ENCODE measurements at regions not wholly inside any gene's neighbourhood (a gene's known extent, or its start where the extent isn't known, plus 50 kb on each side); places are given as distances from the start of the nearest gene placed in this dataset.

DNA sequence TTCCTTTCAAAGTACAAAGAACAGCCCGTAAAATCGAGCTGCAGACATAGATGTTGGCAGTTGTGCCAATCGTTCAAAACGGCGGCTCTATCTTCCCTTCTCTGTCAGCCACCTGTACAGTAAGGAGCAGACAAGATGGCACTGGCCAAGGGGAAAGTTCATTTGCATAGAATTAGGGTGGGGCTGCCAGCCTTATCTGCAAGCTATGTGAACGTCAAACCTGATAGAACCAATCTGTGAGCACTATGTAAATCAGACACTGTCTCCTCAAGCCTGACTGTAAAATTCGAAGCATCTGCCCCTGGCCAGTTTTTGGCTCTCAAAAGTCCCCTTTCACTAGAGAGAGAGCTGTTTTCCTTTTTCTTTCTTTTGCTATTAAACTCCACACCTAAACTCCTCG, 374.5 kb downstream of the EPM2A start:
- H3K27me3 ChIP-seq: no peaks in the 10 kb centered on the region
- H3K4me1 ChIP-seq: no peaks in the 10 kb centered on the region
- no peak for TF ChIP-seq POLR2A (IDR thresholded peaks at IDR 0.05)
- TF ChIP-seq, protein P1, sequence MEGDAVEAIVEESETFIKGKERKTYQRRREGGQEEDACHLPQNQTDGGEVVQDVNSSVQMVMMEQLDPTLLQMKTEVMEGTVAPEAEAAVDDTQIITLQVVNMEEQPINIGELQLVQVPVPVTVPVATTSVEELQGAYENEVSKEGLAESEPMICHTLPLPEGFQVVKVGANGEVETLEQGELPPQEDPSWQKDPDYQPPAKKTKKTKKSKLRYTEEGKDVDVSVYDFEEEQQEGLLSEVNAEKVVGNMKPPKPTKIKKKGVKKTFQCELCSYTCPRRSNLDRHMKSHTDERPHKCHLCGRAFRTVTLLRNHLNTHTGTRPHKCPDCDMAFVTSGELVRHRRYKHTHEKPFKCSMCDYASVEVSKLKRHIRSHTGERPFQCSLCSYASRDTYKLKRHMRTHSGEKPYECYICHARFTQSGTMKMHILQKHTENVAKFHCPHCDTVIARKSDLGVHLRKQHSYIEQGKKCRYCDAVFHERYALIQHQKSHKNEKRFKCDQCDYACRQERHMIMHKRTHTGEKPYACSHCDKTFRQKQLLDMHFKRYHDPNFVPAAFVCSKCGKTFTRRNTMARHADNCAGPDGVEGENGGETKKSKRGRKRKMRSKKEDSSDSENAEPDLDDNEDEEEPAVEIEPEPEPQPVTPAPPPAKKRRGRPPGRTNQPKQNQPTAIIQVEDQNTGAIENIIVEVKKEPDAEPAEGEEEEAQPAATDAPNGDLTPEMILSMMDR (IDR thresholded peaks at IDR 0.05): no peak
- no peak for TF ChIP-seq POLR2AphosphoS5 (IDR thresholded peaks at IDR 0.05; ENCODE audit: insufficient read depth in 1 of 2, low read depth in 1 of 2)
- no peaks in the 10 kb centered on the region for H3K36me3 ChIP-seq
- H3K4me3 ChIP-seq: no peak overlapping the region
- no peak overlapping the region for H3K27ac ChIP-seq
- H3K9me3 ChIP-seq: no peaks in the 10 kb centered on the region
- intact Hi-C loops (cut with DNase I): no loop called here
- no peak for DNase-seq (ENCODE audit: extremely low spot score in 2 of 2)

DNA sequence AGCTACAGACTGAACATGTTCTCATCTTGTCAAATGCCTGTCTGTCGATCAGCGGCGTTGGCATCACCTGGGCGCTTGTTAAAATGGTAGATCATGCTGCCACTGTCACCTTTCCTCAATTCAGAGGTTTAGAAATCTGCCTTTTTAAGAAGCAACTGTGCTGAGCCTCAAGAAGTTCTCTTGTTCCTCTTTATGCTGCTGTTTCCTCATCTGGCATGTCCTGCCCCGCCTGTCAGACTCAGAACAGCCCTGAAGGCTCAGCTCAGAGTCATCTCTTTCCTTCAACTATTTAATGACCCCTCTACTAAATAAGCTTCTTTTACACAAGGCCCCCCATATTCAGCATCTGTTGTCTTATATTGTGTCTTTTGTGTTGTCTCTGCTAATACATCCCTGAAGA, 368.2 kb downstream of the EPM2A start:
- H3K27ac ChIP-seq: no peak overlapping the region
- TF ChIP-seq POLR2AphosphoS5 (IDR thresholded peaks at IDR 0.05; ENCODE audit: insufficient read depth in 1 of 2, low read depth in 1 of 2) (no peak), POLR2A (IDR thresholded peaks at IDR 0.05) (no peak)
- TF ChIP-seq, protein P1 (IDR thresholded peaks at IDR 0.05): no peak
- H3K27me3 ChIP-seq: no peaks in the 10 kb centered on the region
- no peaks in the 10 kb centered on the region for H3K9me3 ChIP-seq
- no peak for DNase-seq (ENCODE audit: extremely low spot score in 2 of 2)
- H3K36me3 ChIP-seq: no peaks in the 10 kb centered on the region
- H3K4me1 ChIP-seq: peaks cover 3% of the 10 kb centered on the region
- H3K4me3 ChIP-seq: no peak overlapping the region
- intact Hi-C loops (cut with DNase I): no loop called here

DNA sequence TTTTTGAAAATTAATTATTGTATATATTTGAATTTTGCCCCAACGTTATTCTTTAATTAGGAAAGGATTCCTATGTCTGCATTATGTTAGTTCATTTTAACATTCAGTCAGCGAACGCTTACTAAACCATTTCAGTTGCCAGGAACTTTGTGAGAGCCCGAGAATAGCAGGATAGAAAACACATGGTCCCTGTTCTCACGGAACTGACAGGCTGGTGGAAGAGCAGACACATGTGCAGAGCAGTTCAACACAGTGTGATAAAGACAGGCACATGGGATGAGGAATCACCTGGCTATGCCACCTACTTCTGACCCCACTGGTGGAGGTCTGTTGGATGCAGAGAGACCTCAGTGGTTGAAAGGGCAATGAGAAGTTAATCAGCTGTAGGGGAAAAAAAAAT, 367.2 kb downstream of the EPM2A start:
- Histone ChIP-seq H3K27me3 (no peaks in the 10 kb centered on the region), H3K27ac (no peak overlapping the region), H3K4me1 (peaks cover 9% of the 10 kb centered on the region), H3K9me3 (no peaks in the 10 kb centered on the region), H3K4me3 (no peak overlapping the region), H3K36me3 (no peaks in the 10 kb centered on the region)
- DNase-seq (ENCODE audit: extremely low spot score in 2 of 2): no peak
- TF ChIP-seq, protein P1 (IDR thresholded peaks at IDR 0.05): no peak
- TF ChIP-seq POLR2AphosphoS5 (IDR thresholded peaks at IDR 0.05; ENCODE audit: insufficient read depth in 1 of 2, low read depth in 1 of 2) (no peak), POLR2A (IDR thresholded peaks at IDR 0.05) (no peak)
- intact Hi-C loops (cut with DNase I): no loop called here

DNA sequence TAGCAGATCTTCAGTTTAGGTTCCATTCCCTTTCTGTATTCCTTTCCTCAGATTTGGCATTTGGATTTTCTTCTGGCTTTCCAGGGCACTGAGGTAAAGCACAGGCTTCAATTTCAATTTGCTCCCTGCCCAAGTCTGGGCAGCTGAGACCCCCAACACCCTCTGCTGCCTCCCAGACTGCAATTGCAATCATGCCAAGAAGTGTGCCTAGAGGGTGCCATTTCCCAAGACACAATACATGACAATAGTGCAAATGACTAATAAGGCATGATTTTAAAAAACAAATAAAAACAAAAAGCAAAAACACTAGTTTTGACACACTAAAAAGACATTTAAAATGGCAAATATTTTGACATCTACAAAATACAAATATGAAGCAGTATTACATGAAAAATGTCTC, 364.8 kb downstream of the EPM2A start:
- no peak overlapping the region for H3K27ac ChIP-seq
- TF ChIP-seq POLR2A (IDR thresholded peaks at IDR 0.05): no peak
- TF ChIP-seq POLR2AphosphoS5 (IDR thresholded peaks at IDR 0.05; ENCODE audit: insufficient read depth in 1 of 2, low read depth in 1 of 2): no peak
- TF ChIP-seq, protein P1 (IDR thresholded peaks at IDR 0.05): no peak
- intact Hi-C loops (cut with DNase I): no loop called here
- no peaks in the 10 kb centered on the region for H3K27me3 ChIP-seq
- H3K4me1 ChIP-seq: peaks cover 17% of the 10 kb centered on the region
- H3K4me3 ChIP-seq: no peak overlapping the region
- no peaks in the 10 kb centered on the region for H3K9me3 ChIP-seq
- no peaks in the 10 kb centered on the region for H3K36me3 ChIP-seq
- no peak for DNase-seq (ENCODE audit: extremely low spot score in 2 of 2)

DNA sequence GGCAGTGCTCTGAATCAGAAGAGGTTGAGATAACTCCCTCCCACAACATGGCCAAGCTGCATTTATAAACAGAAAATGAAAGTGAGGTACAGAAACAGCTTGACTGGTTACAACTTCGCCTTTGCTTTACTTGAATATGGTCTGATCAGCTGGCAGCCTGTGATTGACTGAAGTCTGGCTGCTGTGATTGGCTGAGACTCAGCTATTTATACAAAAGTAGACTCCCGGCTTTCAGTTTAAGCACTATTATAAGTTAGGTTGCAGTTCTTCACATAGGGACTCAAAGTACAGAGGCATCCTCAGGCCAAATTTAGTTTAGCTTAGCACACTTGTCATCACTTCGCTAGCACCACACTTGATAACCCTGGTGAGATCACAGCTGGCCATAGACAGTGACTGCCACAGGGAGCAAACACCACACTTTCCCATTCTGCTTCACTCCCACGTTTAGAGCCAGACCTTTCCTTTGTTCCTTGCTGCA, 362.6 kb downstream of the EPM2A start:
- TF ChIP-seq, protein P1 (IDR thresholded peaks at IDR 0.05): no peak
- TF ChIP-seq POLR2AphosphoS5 (IDR thresholded peaks at IDR 0.05; ENCODE audit: insufficient read depth in 1 of 2, low read depth in 1 of 2) (no peak), POLR2A (IDR thresholded peaks at IDR 0.05) (no peak)
- intact Hi-C loops (cut with DNase I): no loop called here
- Histone ChIP-seq H3K36me3 (no peaks in the 10 kb centered on the region), H3K4me1 (peaks cover 17% of the 10 kb centered on the region), H3K9me3 (peaks cover 5% of the 10 kb centered on the region), H3K4me3 (no peak overlapping the region), H3K27ac (no peak overlapping the region), H3K27me3 (no peaks in the 10 kb centered on the region)
- DNase-seq (ENCODE audit: extremely low spot score in 2 of 2): no peak

All from vagina (tissue), 2 donors.